Activated T-cell treated with anti-CD3 and anti-CD28 coated beads, Interleukin-2, amount 50 U/mL, for 72 hours (primary cell): ENCODE measurements at regions not wholly inside any gene's neighbourhood (a gene's known extent, or its start where the extent isn't known, plus 50 kb on each side); places are given as distances from the start of the nearest gene placed in this dataset.

Experiments
- ATAC-seq, 2 donors: fragments of 150-1000 bp; cut with Tn5 transposase; replicated peaks in 1 of 2; 2 replicates each; pipeline ENCODE4 v1.10.0; 2021; ENCODE audit warnings: moderate library complexity in 2 of 2, mild to moderate bottlenecking in 1 of 2
- DNase-seq, 2 donors: peaks; one replicate each; pipeline ENCODE4 v3.0.0; 2021 to 2022; ENCODE audit warnings: mixed read lengths in 1 of 2
- H3K27ac Mint-ChIP-seq: one replicate; pipeline ENCODE4 v1.8.0; 2022; ENCODE audit warnings: mild to moderate bottlenecking, moderate library complexity, mixed read lengths
- H3K27me3 Mint-ChIP-seq: one replicate; pipeline ENCODE4 v1.8.0; 2022; ENCODE audit warnings: low read depth, mixed read lengths
- H3K36me3 Mint-ChIP-seq, 2 donors: one replicate each; pipeline ENCODE4 v1.8.0; 2022; ENCODE audit warnings: mixed read lengths in 2 of 2, mild to moderate bottlenecking in 1 of 2; ENCODE audit not compliant: insufficient read depth in 2 of 2
- H3K4me1 Mint-ChIP-seq: one replicate; pipeline ENCODE4 v1.8.0; 2022; ENCODE audit warnings: low read depth, mixed read lengths
- H3K4me3 Mint-ChIP-seq, 2 donors: one replicate each; pipeline ENCODE4 v1.8.0; 2022; ENCODE audit warnings: mild to moderate bottlenecking in 2 of 2, mixed read lengths in 2 of 2, moderate library complexity in 2 of 2
- H3K9me3 Mint-ChIP-seq, 2 donors: one replicate each; pipeline ENCODE4 v1.8.0; 2022; ENCODE audit warnings: mixed read lengths in 2 of 2

DNA sequence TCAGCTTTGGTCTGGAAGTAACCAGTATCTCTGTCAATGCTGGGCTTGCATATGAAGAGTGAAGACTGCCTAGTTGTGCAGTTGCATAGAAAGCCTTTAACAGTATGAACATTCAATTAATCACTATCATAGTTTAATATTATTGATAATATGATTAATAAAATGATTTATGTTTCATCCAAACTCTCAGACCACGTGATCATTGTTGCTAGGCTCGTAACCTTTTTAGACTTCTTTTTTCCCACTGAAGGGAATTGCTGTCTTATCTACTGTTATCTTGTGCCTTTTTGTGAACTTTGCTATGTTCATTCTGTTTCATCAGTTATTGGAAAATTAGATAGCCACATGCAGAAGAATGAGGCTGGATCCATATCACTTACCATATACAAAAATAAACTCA lies 536.4 kb upstream of the NOVA1 start:
- Mint-ChIP-seq H3K27ac (no peak overlapping the region), H3K27me3 (no peaks in the 10 kb centered on the region), H3K4me1 (no peaks in the 10 kb centered on the region), H3K4me3 (no peak overlapping the region), H3K9me3 (peaks cover 5 to 7% of the 10 kb centered on the region in 2 donors), H3K36me3 (no peaks in the 10 kb centered on the region)
- DNase-seq (no peak), ATAC-seq (no peak)

GRCh38 chr14:27145170-27145569 lies 547.3 kb upstream of the NOVA1 start:
- Mint-ChIP-seq H3K36me3 (peaks cover 0 to 6% of the 10 kb centered on the region in 2 donors), H3K4me3 (no peak overlapping the region), H3K27ac (no peak overlapping the region), H3K9me3 (peaks cover 13 to 16% of the 10 kb centered on the region in 2 donors), H3K4me1 (no peaks in the 10 kb centered on the region), H3K27me3 (no peaks in the 10 kb centered on the region)
- DNase-seq = no peak
- ATAC-seq = no peak

DNA sequence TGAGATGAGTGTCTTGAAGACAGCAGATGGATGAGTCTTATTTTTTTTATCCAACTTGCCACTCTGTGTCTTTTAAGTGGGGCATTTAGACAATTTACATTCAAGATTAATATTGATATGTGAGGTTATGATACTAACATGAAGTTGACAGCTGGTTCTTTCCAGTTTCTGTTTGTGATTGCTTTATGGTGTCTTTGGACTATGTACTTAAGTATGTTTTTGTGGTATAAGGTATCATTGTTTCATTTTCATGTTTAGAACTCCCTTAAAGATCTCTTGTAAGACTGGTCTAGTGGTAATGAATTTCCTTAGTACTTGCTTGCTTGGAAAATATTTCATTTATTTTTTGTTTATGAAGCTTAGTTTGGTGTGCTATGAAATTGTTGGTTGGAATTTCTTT lies 550.3 kb upstream of the NOVA1 start:
- no peaks in the 10 kb centered on the region for H3K4me1 Mint-ChIP-seq
- H3K9me3 Mint-ChIP-seq = peaks cover 13 to 16% of the 10 kb centered on the region in 2 donors
- no peak overlapping the region for H3K27ac Mint-ChIP-seq
- H3K4me3 Mint-ChIP-seq = no peak overlapping the region
- peaks cover 0 to 6% of the 10 kb centered on the region in 2 donors for H3K36me3 Mint-ChIP-seq
- no peak for ATAC-seq
- no peaks in the 10 kb centered on the region for H3K27me3 Mint-ChIP-seq
- DNase-seq = no peak

GRCh38 chr14:27164139-27164538 lies 566.3 kb upstream of the NOVA1 start:
- Mint-ChIP-seq H3K27ac (no peak overlapping the region), H3K4me3 (no peak overlapping the region), H3K27me3 (no peaks in the 10 kb centered on the region)

DNA sequence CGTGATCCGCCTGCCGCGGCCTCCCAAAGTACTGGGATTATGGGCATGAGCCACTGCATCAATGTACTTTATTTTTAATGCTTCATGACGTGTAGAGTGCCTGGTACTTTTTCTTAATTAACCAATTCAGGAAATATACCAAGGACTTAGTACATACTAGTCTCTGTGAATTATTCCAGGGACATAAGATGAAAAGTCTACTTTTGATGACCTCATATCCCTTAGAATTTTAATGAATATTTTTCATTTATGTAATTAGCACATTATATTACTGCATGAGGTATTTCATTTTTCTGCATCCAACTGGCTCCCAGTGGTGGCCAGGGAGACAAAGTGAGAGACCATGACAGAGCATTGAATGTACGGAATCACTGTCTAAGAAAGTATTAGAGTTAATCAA lies 577.7 kb upstream of the NOVA1 start:
- DNase-seq (no peak), ATAC-seq (no peak)
- no peak overlapping the region for H3K4me3 Mint-ChIP-seq
- no peaks in the 10 kb centered on the region for H3K27me3 Mint-ChIP-seq
- no peak overlapping the region for H3K27ac Mint-ChIP-seq
- no peaks in the 10 kb centered on the region for H3K36me3 Mint-ChIP-seq
- H3K4me1 Mint-ChIP-seq = no peaks in the 10 kb centered on the region
- peaks cover 8% of the 10 kb centered on the region in 2 donors for H3K9me3 Mint-ChIP-seq

More at GRCh38 chr14:27164139-27164538, 566.3 kb upstream of the NOVA1 start:
- Mint-ChIP-seq H3K4me1 (no peaks in the 10 kb centered on the region), H3K9me3 (peaks cover 8 to 10% of the 10 kb centered on the region in 2 donors), H3K36me3 (peaks cover 1 to 3% of the 10 kb centered on the region in 2 donors)
- ATAC-seq (no peak), DNase-seq (no peak)

DNA sequence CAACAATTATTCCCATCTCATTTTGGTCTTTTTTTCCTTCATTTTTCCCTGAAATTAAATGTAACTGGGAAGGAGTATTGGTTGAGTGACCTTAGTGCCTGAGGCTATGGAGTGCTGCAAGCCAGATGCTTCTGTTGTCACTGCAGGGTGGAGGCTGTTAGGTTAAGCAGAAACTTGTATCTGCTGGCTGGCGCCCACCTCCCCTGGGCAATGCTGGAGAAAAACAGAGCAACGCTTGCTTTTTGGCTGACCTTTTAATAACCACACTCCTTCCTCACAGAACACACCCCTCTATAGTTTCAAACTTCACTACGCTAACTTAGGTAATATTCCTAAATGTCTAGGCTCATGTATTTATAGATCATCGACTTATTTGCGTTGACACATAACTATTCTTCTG lies 583.5 kb upstream of the NOVA1 start:
- H3K27ac Mint-ChIP-seq = no peak overlapping the region
- no peak for ATAC-seq
- no peaks in the 10 kb centered on the region for H3K27me3 Mint-ChIP-seq
- H3K4me1 Mint-ChIP-seq = no peaks in the 10 kb centered on the region
- DNase-seq = no peak
- H3K9me3 Mint-ChIP-seq = peaks cover 4 to 9% of the 10 kb centered on the region in 2 donors
- no peak overlapping the region for H3K4me3 Mint-ChIP-seq
- H3K36me3 Mint-ChIP-seq = no peaks in the 10 kb centered on the region

GRCh38 chr14:27184427-27184826 lies 586.6 kb upstream of the NOVA1 start:
- Mint-ChIP-seq H3K9me3 (peaks cover 8 to 9% of the 10 kb centered on the region in 2 donors), H3K27me3 (no peaks in the 10 kb centered on the region), H3K4me1 (no peaks in the 10 kb centered on the region), H3K4me3 (no peak overlapping the region), H3K27ac (no peak overlapping the region), H3K36me3 (no peaks in the 10 kb centered on the region)
- ATAC-seq = no peak
- DNase-seq = no peak

GRCh38 chr14:27186048-27186447 lies 588.2 kb upstream of the NOVA1 start:
- H3K27ac Mint-ChIP-seq = no peak overlapping the region
- H3K4me1 Mint-ChIP-seq = no peaks in the 10 kb centered on the region

DNA sequence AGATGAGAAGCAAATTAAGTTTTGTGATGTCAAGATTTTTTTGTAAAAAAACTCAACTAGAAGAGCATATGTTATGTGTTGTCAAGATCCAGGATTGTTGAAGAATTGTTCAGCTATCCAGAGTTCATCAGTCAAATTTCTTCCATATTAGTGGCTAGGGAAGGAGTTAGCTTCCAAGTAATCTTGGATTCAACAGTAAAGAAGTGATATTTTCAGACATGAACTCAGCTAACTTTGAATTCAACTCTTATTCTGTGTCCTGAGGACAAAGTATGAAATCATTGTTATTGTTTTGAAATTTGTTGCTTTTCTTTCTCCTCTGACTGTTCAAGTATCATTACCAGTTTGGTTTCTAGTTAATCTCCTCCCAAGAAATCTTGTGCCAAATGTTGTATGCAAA lies 589.3 kb upstream of the NOVA1 start:
- Mint-ChIP-seq H3K36me3 (no peaks in the 10 kb centered on the region), H3K4me3 (no peak overlapping the region), H3K4me1 (no peaks in the 10 kb centered on the region), H3K27ac (no peak overlapping the region), H3K27me3 (no peaks in the 10 kb centered on the region), H3K9me3 (peaks cover 10 to 11% of the 10 kb centered on the region in 2 donors)
- no peak for ATAC-seq
- no peak for DNase-seq

More at GRCh38 chr14:27186048-27186447, 588.2 kb upstream of the NOVA1 start:
- peaks cover 11% of the 10 kb centered on the region in 2 donors for H3K9me3 Mint-ChIP-seq
- H3K36me3 Mint-ChIP-seq = no peaks in the 10 kb centered on the region
- ATAC-seq (no peak), DNase-seq (no peak)
- H3K4me3 Mint-ChIP-seq = no peak overlapping the region
- H3K27me3 Mint-ChIP-seq = no peaks in the 10 kb centered on the region

- H3K4me1 Mint-ChIP-seq = no peaks in the 10 kb centered on the region
Observed at GRCh38 chr14:27190296-27190695, 592.5 kb upstream of the NOVA1 start.

DNA sequence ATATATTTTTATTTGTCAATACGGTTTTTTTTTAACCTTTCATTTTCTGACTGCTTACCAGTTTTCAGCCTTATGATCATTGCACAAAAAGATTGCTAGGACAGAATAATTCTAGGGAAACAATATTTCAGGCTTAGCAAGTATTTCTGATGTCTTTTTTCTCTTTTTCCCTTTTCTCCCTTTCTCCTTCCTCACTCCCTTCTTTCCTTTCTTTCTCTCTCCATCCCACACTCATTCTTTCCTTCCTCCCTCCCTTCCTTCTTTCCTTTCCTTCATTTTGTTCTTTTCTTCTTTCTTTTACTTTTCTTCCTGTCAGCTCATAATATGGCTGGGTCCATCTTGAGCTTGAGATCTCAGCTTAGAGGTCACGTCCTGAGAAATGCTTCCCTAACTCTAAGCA lies 601.4 kb upstream of the NOVA1 start:
- no peak for DNase-seq
- no peak overlapping the region for H3K27ac Mint-ChIP-seq
- no peak for ATAC-seq
- no peak overlapping the region for H3K4me3 Mint-ChIP-seq
- H3K36me3 Mint-ChIP-seq = peaks cover 2% of the 10 kb centered on the region in 2 donors
- H3K27me3 Mint-ChIP-seq = no peaks in the 10 kb centered on the region
- H3K4me1 Mint-ChIP-seq = no peaks in the 10 kb centered on the region
- H3K9me3 Mint-ChIP-seq = peaks cover 4 to 8% of the 10 kb centered on the region in 2 donors

More at GRCh38 chr14:27190296-27190695, 592.5 kb upstream of the NOVA1 start:
- ATAC-seq (no peak), DNase-seq (no peak)
- Mint-ChIP-seq H3K4me3 (no peak overlapping the region), H3K27me3 (no peaks in the 10 kb centered on the region), H3K27ac (no peak overlapping the region), H3K9me3 (peaks cover 10 to 15% of the 10 kb centered on the region in 2 donors), H3K36me3 (no peaks in the 10 kb centered on the region)

DNA sequence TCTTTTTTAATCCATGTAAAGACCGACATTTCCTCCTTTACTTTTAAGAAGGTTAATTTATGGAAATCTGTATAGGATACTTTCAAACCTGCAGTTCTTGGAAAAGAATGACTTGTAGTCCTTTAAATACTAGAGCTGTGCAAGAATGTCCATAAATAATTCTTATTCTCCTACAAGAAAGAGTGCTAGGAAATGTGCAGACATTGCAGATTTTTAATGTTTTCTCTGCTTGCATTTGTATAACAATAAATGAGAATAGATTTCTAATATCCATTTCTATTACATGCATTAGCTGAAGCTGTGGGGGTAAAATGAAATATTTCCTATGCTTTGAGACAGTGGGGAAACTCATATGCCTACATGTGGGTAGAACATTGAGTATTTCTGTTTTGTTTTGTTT lies 607.2 kb upstream of the NOVA1 start:
- Mint-ChIP-seq H3K4me1 (no peaks in the 10 kb centered on the region), H3K4me3 (no peak overlapping the region), H3K9me3 (peaks cover 4 to 11% of the 10 kb centered on the region in 2 donors), H3K27me3 (no peaks in the 10 kb centered on the region), H3K27ac (no peak overlapping the region), H3K36me3 (peaks cover 0 to 2% of the 10 kb centered on the region in 2 donors)
- ATAC-seq = no peak
- no peak for DNase-seq

DNA sequence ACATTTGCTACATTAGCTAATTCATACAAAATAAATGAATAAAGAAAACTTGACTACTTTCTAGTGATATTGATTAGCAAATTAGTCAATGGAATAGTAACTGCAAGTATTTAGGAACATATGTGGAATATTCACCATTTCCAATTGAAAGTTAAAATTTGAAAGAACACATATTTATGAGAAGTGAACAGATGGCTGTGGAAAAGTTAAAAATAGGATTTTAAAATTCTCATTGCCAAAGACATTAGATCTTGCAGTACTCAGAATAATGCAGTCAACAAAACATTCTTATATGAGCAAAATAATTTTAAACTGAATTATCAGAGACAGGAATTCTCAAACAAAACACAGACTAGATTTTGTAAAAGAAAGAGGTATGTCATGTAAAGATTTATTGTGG lies 613.9 kb upstream of the NOVA1 start:
- H3K36me3 Mint-ChIP-seq = peaks cover 0 to 2% of the 10 kb centered on the region in 2 donors
- H3K4me3 Mint-ChIP-seq = no peak overlapping the region
- H3K4me1 Mint-ChIP-seq = no peaks in the 10 kb centered on the region
- DNase-seq (no peak), ATAC-seq (no peak)
- peaks cover 2 to 15% of the 10 kb centered on the region in 2 donors for H3K9me3 Mint-ChIP-seq
- H3K27me3 Mint-ChIP-seq = no peaks in the 10 kb centered on the region
- H3K27ac Mint-ChIP-seq = no peak overlapping the region

DNA sequence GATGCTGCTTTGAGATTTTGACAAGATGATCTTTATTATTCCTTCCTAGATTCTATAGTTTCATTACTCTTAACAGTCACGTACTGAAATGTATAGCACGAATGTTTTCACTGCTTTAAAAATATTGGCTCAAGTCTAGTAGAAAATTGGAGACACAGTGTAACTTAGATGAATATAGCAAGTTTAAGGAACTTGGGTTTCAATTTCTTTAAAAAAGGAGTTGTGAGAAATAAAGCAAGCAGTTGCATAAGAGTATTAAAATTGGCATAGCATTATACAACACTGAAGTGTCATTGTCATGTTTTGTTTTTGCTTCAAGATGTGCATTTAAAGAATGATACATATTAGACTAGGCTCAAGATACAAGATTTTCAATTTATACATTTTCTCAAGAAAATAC lies 624.8 kb upstream of the NOVA1 start:
- Mint-ChIP-seq H3K4me1 (no peaks in the 10 kb centered on the region), H3K27ac (no peak overlapping the region), H3K36me3 (peaks cover 6 to 10% of the 10 kb centered on the region in 2 donors), H3K4me3 (no peak overlapping the region), H3K27me3 (no peaks in the 10 kb centered on the region), H3K9me3 (peaks cover 5 to 19% of the 10 kb centered on the region in 2 donors)
- ATAC-seq = no peak
- DNase-seq = no peak
